HEK293 (cell line): ENCODE measurements at regions not wholly inside any gene's neighbourhood (a gene's known extent, or its start where the extent isn't known, plus 50 kb on each side); places are given as distances from the start of the nearest gene placed in this dataset.

Experiments used
- CTCF ChIA-PET: fragments of 350-600 bp; formaldehyde crosslinking; extraction: SDS; loops from one replicate; lab custom pipeline; 2021; ENCODE audit warnings: antibody characterized with exemption; lab: Yijun Ruan, JAX
- POLR2A ChIA-PET: fragments of 300-600 bp; formaldehyde crosslinking; extraction: SDS; loops from one replicate; lab custom pipeline; 2020; ENCODE audit warnings: antibody characterized with exemption, inconsistent platforms; lab: Yijun Ruan, JAX
- H3K27ac ChIP-seq: fragments of 200-500 bp; sonication (Bioruptor generic); 2 replicates; pipeline ENCODE4 v1.5.1; 2014; ENCODE audit warnings: low read depth, low read length, control low read depth, inconsistent platforms; ENCODE audit errors: extremely low read depth
- H3K36me3 ChIP-seq, 2 experiments: fragments of 200-500 bp in 1 of 2; sonication (Bioruptor generic) in 1 of 2; 1 replicate in 1 of 2; 2 replicates in 1 of 2; pipeline ENCODE4 v1.5.1; 2014 to 2017; ENCODE audit warnings: inconsistent platforms in 2 of 2, low read length in 2 of 2; ENCODE audit not compliant: control insufficient read depth in 2 of 2, insufficient read depth in 1 of 2
- H3K4me1 ChIP-seq: fragments of 200-500 bp; sonication (Bioruptor generic); 2 replicates; pipeline ENCODE4 v1.5.1; 2014; ENCODE audit warnings: mild to moderate bottlenecking, low read length, inconsistent platforms; ENCODE audit not compliant: control insufficient read depth, insufficient read depth
- H3K4me3 ChIP-seq: 2 replicates; pipeline ENCODE4 v1.5.1; 2011; ENCODE audit warnings: low read depth, mild to moderate bottlenecking, control low read depth, low read length, moderate library complexity
- H3K9me3 ChIP-seq: fragments of 200-500 bp; sonication (Bioruptor generic); 2 replicates; pipeline ENCODE4 v1.5.1; 2014; ENCODE audit warnings: low read depth, low read length, inconsistent platforms; ENCODE audit not compliant: control insufficient read depth, insufficient read depth
- IKZF3 ChIP-seq: fragments of 450-650 bp; IDR thresholded peaks from 2 replicates; pipeline ENCODE4 v1.5.0; 2018; ENCODE audit warnings: missing biosample characterization, mild to moderate bottlenecking, missing genetic modification characterization, moderate library complexity
- KLF8 ChIP-seq: fragments of 450-650 bp; formaldehyde crosslinking; IDR thresholded peaks from 2 replicates; pipeline ENCODE4 v1.5.1; 2016; ENCODE audit warnings: missing biosample characterization, missing genetic modification characterization
- MZF1 ChIP-seq: fragments of 450-650 bp; formaldehyde crosslinking; IDR thresholded peaks from 2 replicates; pipeline ENCODE4 v1.5.1; 2017; ENCODE audit warnings: missing biosample characterization, missing genetic modification characterization, borderline replicate concordance
- PATZ1 ChIP-seq: fragments of 450-650 bp; formaldehyde crosslinking; IDR thresholded peaks from 2 replicates; pipeline ENCODE4 v1.5.1; 2016; ENCODE audit warnings: missing biosample characterization, missing genetic modification characterization
- PRDM2 ChIP-seq: fragments of 450-650 bp; formaldehyde crosslinking; IDR thresholded peaks from 2 replicates; pipeline ENCODE4 v1.5.1; 2016; ENCODE audit warnings: missing biosample characterization, missing genetic modification characterization, borderline replicate concordance
- SP3 ChIP-seq: fragments of 450-650 bp; formaldehyde crosslinking; IDR thresholded peaks from 2 replicates; pipeline ENCODE4 v1.5.1; 2016; ENCODE audit warnings: missing biosample characterization, missing genetic modification characterization
- ZNF112 ChIP-seq: fragments of 450-650 bp; formaldehyde crosslinking; IDR thresholded peaks from 2 replicates; pipeline ENCODE4 v1.5.0; 2017; ENCODE audit warnings: missing biosample characterization, missing genetic modification characterization
- ZNF133 ChIP-seq: fragments of 450-650 bp; formaldehyde crosslinking; IDR thresholded peaks from 2 replicates; pipeline ENCODE4 v1.5.1; 2016; ENCODE audit warnings: missing biosample characterization, missing genetic modification characterization
- ZNF148 ChIP-seq: fragments of 450-650 bp; formaldehyde crosslinking; IDR thresholded peaks from 2 replicates; pipeline ENCODE4 v1.5.0; 2017; ENCODE audit warnings: missing biosample characterization, missing genetic modification characterization, borderline replicate concordance
- ZNF416 ChIP-seq: fragments of 450-650 bp; formaldehyde crosslinking; IDR thresholded peaks from 2 replicates; pipeline ENCODE4 v1.5.1; 2016; ENCODE audit warnings: missing biosample characterization, missing genetic modification characterization
- ZNF596 ChIP-seq: fragments of 450-650 bp; IDR thresholded peaks from 2 replicates; pipeline ENCODE4 v1.5.0; 2018; ENCODE audit warnings: missing biosample characterization, mild to moderate bottlenecking, missing genetic modification characterization, moderate library complexity

- POLR2A ChIA-PET = no interaction called here
- no peaks in the 10 kb centered on the region for H3K36me3 ChIP-seq
Observed at GRCh38 chr7:13091974-13092707, 404.7 kb downstream of the ARL4A start.

More at GRCh38 chr7:13091974-13092707, 404.7 kb downstream of the ARL4A start:
- H3K4me1 ChIP-seq = no peaks in the 10 kb centered on the region
- TF ChIP-seq PRDM2 (tag by site-specific recombination) (no peak), ZNF148 (tag by site-specific recombination) (no peak), SP3 (tag by site-specific recombination) (no peak), KLF8 (tag by site-specific recombination) (no peak), PATZ1 (tag by site-specific recombination) (no peak), IKZF3 (tag by site-specific recombination) (no peak), MZF1 (tag by site-specific recombination) (no peak), ZNF133 (tag by site-specific recombination) (no peak), ZNF416 (no peak), ZNF112 (tag by site-specific recombination) (no peak), ZNF596 (tag by site-specific recombination) (no peak)
- TF ChIP-seq, all 188 proteins: peak for 0
- Histone ChIP-seq H3K27ac (no peak overlapping the region), H3K4me3 (no peak overlapping the region), H3K9me3 (no peaks in the 10 kb centered on the region)
- CTCF ChIA-PET = interaction anchor here (0.6 to 1.4 kb wide), 3 partner anchors 170 to 433 kb away, joined by 4 read pairs; no protein-coding TSS in a partner anchor
